NCI-H345 treated with DMSO at 0.1 percent for 48 hours (cell line): ENCODE measurements at regions not wholly inside any gene's neighbourhood (a gene's known extent, or its start where the extent isn't known, plus 50 kb on each side); places are given as distances from the start of the nearest gene placed in this dataset.
"Not testable (repeated sequence)": the region's sequence is repeated elsewhere in the genome, so short reads cannot be mapped to it uniquely, and the experiment has no call there.

Experiments
- DNase-seq: peaks from one replicate; lab custom pipeline; 2025; ENCODE audit not compliant: unreplicated experiment; lab: John Stamatoyannopoulos, UW

GRCh38 chr9:134526584-134527477 is 114.8 kb upstream of the COL5A1 start:
- DNase-seq: no peak

GRCh38 chr9:134530724-134531123 is 110.9 kb upstream of the COL5A1 start:
- DNase-seq: no peak

- no peak for DNase-seq
These were observed 110.2 kb upstream of the COL5A1 start for GRCh38 chr9:134531220-134531970.

- no peak for DNase-seq
These were observed 109.5 kb upstream of the COL5A1 start for GRCh38 chr9:134532084-134532483.

GRCh38 chr9:134532661-134533060 is 108.9 kb upstream of the COL5A1 start:
- not testable (repeated sequence) for DNase-seq

GRCh38 chr9:134533850-134534588 is 107.6 kb upstream of the COL5A1 start:
- DNase-seq: no peak

GRCh38 chr9:134534661-134535080 is 106.9 kb upstream of the COL5A1 start:
- no peak for DNase-seq

- DNase-seq: no peak
These were observed 106.4 kb upstream of the COL5A1 start for GRCh38 chr9:134535171-134535570.

GRCh38 chr9:134536101-134536900 is 105.3 kb upstream of the COL5A1 start:
- no peak for DNase-seq

GRCh38 chr9:134536931-134537330 is 104.7 kb upstream of the COL5A1 start:
- DNase-seq: no peak

- DNase-seq: no peak
These were observed 103.5 kb upstream of the COL5A1 start for GRCh38 chr9:134537951-134538641.

- no peak for DNase-seq
These were observed 102.6 kb upstream of the COL5A1 start for GRCh38 chr9:134538856-134539566.

GRCh38 chr9:134539586-134540194 is 101.9 kb upstream of the COL5A1 start:
- DNase-seq: no peak

- no peak for DNase-seq
These were observed 101.1 kb upstream of the COL5A1 start for GRCh38 chr9:134540276-134541096.

GRCh38 chr9:134541097-134541747 is 100.4 kb upstream of the COL5A1 start:
- no peak for DNase-seq

GRCh38 chr9:134544388-134545214 is 97.0 kb upstream of the COL5A1 start:
- DNase-seq: no peak

- no peak for DNase-seq
These were observed 96.4 kb upstream of the COL5A1 start for GRCh38 chr9:134545215-134545542.
